HG02938 (cell line): ENCODE measurements at regions not wholly inside any gene's neighbourhood (a gene's known extent, or its start where the extent isn't known, plus 50 kb on each side); places are given as distances from the start of the nearest gene placed in this dataset.

Experiments used
- ATAC-seq: cut with Tn5 transposase; IDR thresholded peaks from one replicate; pipeline ENCODE4 v1.9.1; 2021; ENCODE audit warnings: mild to moderate bottlenecking, moderate library complexity; ENCODE audit not compliant: unreplicated experiment

DNA sequence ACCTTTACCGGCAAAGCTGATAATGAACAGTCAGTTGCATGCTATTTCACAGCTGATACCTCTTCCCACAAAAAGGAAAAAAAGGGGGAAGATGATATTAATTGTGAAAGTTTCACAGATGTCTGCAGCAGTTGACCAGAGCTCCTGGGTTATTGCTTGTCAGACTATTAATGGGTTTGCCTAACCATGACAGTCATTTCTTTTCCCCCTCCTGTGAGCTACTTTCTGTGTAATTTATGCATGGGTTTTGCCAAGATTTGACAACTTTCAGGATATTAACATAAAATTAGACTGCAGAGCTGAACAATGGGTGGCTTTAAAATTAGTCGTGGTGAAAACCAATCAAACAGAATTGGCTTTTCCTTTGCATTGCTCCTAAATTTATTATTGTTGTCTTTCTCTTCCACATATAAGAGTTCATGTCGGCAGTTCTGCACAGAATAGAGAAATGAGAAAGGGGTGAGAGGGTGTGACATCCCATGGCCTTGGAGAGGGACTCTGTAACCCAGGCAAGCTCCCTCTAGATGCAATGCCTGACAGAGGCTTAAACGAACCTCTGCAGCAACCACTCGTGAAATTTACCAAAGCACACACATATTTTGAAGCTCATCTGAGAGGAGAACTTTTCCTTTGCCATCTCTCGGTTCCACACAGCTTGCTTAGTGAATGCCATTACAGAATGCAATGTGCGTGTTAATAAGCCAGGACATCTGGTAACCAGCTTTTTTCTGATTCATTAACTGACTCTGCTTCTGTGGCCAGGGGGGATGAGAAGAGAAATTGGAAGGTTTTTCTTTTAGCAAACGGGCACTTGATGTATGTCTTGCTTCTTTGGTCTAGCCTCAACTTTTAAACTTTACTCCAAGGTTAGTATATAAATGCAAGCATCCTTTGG, 82.2 kb upstream of the ITGA4 start:
- ATAC-seq, result peak; percentile 72

DNA sequence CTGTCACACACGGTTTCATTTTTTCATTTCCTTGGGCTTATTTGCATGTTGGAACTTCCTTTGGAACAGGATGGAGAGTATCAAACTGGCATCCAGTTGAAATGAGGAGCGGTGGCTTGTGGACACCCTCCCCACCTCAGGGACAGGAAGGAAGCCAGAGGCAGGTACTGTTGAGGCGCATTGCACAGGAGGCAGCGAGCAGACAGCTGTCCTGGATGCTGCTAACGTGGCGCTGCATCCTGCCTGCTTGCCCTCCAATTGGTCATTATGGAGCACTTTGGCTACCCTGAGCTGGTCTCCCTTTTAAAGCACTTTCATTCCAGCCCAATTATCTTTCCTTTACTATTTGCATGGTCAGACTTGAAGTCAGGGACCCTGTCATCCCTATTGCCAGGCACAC, 80.7 kb upstream of the ITGA4 start:
- ATAC-seq, result no peak

DNA sequence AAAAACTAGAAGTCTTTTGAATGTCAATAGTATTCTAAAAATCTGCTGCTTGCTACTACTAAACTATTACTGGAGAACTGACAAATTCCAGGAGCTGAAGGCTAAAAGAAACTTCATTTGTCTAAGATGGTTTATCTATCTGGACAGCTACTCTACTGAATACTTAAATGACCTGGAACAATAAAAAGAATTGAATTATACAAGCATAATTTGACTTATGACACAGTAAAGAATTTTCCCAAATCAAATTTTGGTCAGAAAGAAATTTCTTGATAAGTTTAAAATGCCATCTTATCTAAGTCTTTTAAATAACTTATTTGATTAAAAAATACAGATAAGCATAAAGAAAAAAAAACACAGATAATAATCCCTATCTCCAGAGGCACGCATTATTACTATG, 80.2 kb upstream of the ITGA4 start:
- ATAC-seq, result no peak

DNA sequence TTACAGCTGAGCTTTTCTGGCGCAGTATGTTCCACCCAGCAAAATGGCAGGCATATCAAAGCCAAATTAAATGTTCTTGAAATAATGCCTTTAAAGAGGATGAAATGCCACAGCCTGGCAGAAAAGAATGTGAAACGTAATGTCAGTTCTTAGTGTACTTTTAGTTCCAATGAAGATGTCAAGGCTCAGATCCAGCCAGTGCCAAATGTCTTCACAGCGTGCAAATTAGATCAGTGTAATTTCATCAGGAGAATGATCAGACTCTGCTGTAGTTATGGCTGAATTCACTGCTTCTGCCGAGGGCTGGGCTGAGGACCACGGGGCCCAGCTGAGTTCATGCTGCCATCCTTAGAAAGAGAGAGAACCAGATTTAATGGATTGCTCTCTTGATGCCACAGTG, 78.7 kb upstream of the ITGA4 start:
- ATAC-seq, result no peak

- no peak for ATAC-seq
These were observed 76.6 kb upstream of the ITGA4 start for GRCh38 chr2:181380581-181380980.

DNA sequence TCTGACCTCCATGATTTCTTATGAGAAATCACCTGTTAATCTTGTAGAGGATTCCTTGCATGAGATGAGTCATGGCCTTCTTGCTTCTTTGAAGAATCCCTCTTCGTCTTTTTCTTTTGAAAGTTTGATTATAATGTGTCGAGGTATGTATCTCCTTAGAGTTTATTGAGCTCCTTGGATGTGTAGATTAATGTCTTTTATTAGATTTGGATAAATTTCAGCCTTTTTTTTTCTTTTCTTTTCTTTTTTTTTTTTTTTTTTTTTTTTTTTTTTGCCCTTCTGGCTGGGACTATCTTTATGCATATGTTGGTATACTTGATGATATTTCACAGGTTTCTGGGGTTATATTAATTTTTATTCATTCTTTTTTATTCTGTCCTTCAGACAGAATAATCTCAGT, 72.3 kb upstream of the ITGA4 start:
- ATAC-seq, result no peak

- ATAC-seq, result no peak
These were observed 67.7 kb upstream of the ITGA4 start for GRCh38 chr2:181389524-181389923.

DNA sequence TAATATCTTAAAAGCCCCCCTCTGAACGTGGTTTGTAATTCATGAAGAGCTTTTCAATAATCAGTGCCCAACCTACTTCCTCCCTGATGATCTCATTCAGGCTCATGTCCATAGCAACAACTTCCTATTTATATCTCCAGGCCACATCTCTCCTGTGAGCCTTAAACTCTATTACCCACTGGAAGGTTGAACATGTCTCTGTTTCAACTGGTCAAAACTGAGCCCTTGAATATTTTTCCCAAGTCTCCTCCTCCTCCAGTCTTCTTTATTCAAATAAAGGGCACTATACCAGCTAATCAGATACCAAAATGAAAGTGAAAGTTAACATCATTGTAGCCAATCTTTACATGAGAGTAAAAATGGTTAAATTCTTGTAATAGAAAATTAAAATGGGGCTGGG, 63.7 kb upstream of the ITGA4 start:
- ATAC-seq, result peak; percentile 69

DNA sequence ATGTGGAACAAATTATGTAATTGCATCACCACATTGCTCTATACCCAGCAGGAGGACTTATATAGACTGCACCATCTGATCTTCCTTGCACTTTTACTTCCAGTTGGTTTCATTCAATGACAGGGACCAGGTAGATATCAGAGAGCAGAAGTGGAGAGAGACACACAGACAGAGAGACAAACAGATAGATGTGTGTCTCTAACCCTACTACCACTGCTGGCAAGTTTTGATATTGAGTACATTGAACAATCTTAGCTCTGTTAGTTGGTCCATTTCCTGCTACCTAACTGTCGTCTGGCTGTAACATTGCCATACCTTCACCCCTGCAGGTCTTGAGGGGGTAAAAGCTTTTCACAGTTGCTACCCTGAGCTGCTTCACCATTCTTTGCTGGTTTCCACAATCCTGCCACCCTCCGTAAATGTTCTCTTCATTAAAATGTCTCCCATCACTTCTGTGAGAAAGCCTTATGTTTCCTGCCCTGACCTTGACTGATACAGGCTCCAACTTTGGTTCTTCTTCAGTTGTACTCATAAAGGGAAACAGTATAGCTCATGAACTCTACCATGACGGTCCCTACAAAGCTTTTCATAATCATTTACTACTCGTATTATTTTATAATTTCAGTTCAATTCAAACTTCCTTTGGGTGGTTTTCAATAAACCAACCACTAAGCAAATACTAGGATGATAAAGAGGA, 62.3 kb upstream of the ITGA4 start:
- ATAC-seq, result peak; percentile 41

DNA sequence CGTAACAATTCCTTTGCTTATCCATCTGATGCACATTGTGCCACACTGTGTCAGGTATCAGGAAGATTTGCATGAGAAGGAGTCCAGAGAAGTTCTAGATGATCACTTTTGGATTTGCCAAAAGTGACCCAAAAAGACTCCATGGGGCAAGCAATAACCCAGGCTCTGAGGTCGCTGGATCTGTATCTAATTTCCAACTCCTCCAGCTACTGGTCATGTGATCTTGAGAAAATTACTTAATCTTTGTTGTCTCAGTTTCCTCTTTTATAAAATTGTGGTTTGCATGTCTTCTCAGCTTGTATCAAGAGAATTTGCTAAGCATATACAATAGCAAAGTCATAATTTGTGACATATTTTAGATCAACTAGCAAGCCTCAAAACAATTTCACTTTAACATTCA, 61.3 kb upstream of the ITGA4 start:
- ATAC-seq, result no peak

- no peak for ATAC-seq
These were observed 60.7 kb upstream of the ITGA4 start for GRCh38 chr2:181396256-181397123.

GRCh38 chr2:181397331-181397730, 59.9 kb upstream of the ITGA4 start:
- ATAC-seq, result no peak

DNA sequence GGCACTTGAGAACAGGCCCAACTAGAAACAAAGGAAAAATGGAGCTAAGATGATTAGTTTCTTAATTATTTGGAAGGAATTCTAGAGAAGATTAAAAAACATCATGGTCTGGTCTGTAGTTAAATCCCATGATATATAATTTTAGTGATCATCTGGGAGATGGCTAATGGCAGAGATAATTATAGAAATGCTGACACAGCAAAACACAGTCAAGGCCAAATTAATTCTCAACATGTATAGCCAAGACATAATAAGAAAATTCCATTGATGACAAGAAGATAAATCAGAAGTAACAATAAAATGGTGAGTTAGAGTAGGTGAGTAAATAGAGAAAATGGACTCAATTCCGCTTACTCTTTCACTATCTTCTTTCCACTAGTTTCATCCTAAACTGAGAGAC, 59.2 kb upstream of the ITGA4 start:
- no peak for ATAC-seq

DNA sequence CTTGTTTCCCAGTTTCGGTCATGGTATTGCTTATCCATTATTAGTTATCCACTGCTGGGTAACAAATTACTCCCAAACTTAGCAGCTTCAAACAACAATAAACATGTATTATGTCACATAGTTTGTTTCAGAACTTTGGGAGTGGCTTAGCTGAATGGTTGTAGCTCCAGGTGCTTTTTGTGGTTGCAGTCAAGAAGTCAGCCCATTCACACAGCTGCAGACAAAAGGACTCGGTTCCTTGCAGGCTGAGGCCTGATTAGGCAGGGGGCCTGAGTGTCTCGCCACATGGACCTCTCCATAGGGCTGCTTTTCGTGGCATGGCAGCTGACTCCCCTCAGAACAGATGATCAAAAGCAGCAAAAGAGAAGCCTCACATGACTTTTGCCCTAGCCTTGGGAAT, 58.2 kb upstream of the ITGA4 start:
- ATAC-seq, result no peak

DNA sequence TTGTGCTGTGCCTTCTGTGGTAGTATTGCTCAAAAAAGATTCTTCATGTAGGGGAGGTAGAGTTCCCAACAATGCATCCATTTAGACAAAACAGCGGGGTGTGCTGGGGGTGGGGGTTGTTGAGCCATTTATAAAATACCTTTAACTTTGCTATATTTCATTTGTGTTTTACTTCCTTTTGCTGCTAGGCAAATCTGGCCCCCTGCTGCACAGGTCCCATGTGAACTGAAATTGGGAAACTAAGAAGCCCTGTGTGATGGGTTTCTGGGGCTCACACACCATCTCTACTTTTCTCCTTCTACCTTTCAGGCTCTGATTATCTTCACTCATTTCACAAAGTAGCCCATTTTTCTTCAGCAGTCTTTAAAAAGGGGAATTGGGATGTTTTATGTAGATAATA, 52.7 kb upstream of the ITGA4 start:
- no peak for ATAC-seq

GRCh38 chr2:181407171-181407570, 50.0 kb upstream of the ITGA4 start:
- no peak for ATAC-seq
